ENCODE measurements at regions not wholly inside any gene's neighbourhood (a gene's known extent, or its start where the extent isn't known, plus 50 kb on each side); places are given as distances from the start of the nearest gene placed in this dataset.

- TF ChIP-seq CTCF (IDR thresholded peaks at IDR 0.05; ENCODE audit: insufficient read depth, low read depth, low read length) = no peak
- no peak for TF ChIP-seq EZH2 (IDR thresholded peaks at IDR 0.05; ENCODE audit: insufficient read depth, low read length)
Observed at GRCh38 chr13:50711131-50711815, 132.2 kb downstream of the DLEU7 start.

Measured in astrocyte (in vitro differentiated cells and primary cell).